Stimulated activated CD8-positive, alpha-beta memory T cell treated with anti-CD3 and anti-CD28 coated beads, Interleukin-12 subunit alpha, Interleukin-12 subunit beta, amount 100 ng/mL, for 1 hour (primary cell): ENCODE measurements at regions not wholly inside any gene's neighbourhood (a gene's known extent, or its start where the extent isn't known, plus 50 kb on each side); places are given as distances from the start of the nearest gene placed in this dataset.
A peak's percentile ranks its signal among the peaks of the same experiment; 100 is the strongest.

ENCODE experiments used
- DNase-seq: peaks from one replicate; pipeline ENCODE4 v3.0.0-alpha.2; 2020; ENCODE audit warnings: low read depth

DNA sequence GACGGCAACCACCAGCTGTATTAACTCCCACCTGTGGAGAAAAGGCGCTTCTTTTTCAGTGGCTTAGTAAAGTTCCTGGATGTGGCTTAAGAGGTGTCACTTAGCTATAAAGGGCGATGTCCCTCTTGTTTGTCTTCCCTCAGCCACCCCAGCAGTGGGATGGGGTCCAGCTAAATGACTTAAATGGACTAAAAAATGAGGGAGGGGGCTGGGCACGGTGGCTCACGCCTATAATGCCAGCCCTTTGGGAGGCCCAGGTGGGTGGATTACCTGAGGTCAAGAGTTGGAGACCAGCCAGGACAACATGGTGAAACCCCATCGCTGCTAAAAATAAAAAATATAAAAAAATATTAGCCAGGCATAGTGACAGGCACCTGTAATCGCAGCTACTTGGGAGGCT lies 667.5 kb upstream of the RBFOX1 start:
- DNase-seq: no peak

DNA sequence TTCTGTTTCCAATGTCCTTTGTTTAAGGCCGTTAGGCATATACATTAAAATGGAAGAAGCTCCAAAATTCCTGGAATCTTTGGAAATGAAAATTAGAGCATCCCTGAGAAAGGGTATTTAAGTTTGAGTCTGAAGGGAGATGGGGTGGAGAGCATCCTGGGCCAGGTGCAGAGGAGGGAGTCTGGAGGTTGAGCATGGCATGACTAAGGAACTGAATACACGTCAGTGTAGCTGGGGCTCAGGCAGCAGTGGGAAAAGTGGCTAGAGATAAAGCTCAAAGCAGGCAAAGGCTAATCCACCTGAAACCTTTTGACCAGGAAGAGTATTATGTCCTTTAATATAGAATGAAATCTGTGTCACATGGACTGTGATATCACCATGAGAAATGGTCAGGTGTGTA lies 669.0 kb upstream of the RBFOX1 start:
- DNase-seq: no peak

DNA sequence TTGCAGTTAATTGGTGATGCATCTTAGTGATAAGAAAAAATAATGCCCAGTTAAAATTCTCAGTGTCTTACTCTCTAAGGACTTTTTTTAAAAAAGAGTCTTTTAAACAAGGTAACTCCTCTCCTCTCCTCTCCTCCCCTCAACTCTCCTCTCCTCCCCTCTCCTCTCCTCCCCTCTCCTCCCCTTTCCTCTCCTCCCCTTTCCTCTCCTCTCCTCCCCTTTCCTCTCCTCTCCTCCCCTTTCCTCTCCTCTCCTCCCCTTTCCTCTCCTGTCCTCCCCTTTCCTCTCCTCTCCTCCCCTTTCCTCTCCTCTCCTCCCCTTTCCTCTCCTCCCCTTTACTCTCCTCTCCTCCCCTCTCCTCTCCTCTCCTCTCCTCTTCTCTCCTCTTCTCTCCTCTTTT lies 675.9 kb upstream of the RBFOX1 start:
- no peak for DNase-seq

DNA sequence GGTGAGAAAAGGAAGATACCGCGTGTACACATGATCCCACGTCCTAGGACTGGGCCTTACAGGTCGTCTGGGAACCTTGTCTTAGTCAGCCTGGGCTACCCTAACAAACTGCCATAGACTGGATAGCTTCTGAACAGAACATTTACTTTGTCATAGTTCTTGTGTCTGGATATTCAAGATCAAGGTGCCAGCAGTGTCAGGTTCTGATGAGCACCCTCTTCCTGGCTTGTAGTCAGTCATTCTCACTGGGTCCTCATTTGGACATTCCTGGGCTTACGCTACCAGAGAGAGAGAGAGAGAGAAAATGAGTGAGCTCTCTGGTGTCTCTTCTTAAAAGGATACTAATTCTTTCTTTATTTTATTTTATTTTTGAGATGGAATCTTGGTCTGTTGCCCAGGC lies 685.8 kb upstream of the RBFOX1 start:
- no peak for DNase-seq

GRCh38 chr16:6645768-6646568 lies 686.7 kb upstream of the RBFOX1 start:
- no peak for DNase-seq

DNA sequence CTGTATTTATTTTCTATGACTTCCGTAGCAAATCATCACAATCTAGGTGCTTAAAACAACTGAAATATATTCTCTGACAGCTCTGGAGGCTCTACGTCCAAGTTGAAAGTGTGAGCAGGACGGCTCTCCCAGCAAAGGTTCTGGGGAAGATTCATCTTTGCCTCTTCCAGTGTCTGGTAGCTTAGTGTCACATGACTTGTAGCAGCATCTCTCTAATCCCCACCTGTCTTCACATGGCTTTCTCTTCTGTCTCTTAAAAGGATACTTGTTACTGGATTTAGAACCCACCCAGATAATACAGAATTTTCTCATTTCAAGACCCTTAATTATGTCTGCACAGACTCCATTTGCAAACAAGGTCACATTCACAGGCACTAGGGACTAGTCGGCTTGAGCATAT lies 687.7 kb upstream of the RBFOX1 start:
- no peak for DNase-seq

DNA sequence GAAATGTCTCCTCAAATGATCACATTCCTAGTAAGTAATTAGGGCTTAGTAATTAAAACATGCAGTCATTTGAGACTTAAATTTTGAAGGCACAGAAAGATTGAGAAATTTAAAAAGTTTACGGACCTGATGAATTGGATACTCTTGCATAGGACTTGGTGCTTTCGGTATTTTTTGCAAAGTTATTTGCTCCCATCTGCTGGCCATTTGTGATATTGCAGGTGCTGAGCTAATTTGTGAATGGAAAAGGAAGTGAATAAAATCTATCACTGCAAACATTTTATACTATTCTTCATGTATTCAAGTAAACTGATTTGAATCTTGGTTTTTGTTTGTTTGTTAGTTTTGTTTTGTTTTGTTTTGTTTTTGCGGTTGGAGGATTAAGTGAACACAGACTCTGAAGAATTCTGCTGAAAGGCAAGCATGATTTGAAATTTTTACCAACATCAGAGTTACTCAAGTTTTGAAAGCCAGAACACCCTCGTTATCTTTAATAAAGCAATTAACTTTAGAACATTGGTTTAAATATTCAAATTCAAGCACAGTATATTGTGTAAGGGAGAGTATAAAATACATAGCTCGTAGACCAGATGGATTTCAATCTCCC lies 689.5 kb upstream of the RBFOX1 start:
- peak; percentile 20 for DNase-seq

- DNase-seq: no peak
These were observed 690.4 kb upstream of the RBFOX1 start for GRCh38 chr16:6642271-6642670.

DNA sequence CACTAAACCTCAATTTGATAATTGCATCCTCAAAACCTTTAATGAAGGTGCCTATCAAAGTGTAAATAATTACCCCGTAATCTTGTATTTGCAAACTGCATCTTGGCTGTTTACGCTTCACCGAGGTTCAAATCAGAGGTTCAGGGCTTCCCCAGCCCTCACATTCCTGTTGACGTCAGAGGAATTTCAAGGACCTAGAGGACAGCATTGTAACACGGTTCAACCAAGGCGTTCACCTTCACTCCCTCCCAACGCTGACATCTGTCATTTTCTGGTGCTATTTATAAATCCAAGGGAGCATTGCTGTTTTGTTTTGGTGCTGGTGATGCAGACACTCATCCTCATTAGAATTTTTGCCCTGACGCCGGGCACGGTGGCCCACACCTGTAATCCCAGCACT lies 691.6 kb upstream of the RBFOX1 start:
- no peak for DNase-seq

DNA sequence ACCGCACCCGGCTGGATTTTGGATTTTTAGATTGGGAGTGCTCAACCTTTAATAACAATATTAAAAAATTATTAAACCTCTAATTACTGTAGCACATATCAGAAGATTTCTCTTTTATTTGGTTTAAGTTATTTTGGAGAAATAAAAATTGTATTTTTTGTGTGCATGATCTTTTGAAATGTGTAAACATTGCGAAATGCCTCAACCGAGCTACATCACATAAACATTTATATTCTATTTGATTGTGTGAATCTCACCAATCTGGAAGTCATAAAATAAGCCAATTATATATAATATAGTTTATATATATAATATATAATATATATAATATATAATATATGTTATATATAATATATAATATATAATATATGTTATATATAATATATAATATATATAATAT lies 696.2 kb upstream of the RBFOX1 start:
- DNase-seq: no peak

DNA sequence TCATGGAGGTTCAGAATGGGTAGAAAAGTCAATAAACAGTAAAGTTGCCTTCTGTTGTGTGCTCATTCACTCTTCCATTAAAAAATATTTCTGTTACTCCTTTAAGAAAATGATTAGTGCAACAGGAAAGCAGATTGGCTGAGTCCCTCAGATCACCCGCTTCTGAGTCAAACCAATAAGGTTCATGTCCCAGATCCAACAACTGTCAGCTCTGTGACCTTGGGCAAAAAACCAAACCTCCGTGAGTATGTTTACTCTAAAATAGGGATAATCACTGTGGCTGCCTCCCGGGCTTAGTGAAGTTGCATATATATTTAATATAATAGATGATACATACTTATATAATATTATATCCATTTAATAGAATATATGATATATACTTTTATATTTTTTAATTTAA lies 698.5 kb upstream of the RBFOX1 start:
- no peak for DNase-seq

GRCh38 chr16:6633456-6633855 lies 699.2 kb upstream of the RBFOX1 start:
- no peak for DNase-seq

- no peak for DNase-seq
These were observed 703.5 kb upstream of the RBFOX1 start for GRCh38 chr16:6629110-6629509.

- DNase-seq: no peak
These were observed 707.0 kb upstream of the RBFOX1 start for GRCh38 chr16:6625606-6626005.

DNA sequence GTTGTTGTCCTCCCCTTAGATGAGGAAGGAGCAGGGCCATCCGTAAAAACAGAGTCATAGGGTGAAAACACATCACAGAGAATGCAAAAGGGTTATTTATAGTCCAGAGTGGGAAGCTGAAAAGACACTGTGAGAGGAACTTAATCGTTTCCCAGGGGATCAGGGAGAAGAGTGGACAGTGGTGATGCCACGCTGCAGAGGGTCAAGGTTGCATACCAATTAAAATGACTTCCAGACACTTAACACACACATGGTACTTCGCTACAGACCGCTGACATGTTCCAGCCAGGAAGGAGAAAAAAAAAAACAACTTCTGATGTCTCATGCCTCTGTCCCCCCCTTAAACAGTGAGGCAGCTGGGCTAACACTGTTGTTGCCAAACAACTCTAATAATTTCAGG lies 713.8 kb upstream of the RBFOX1 start:
- DNase-seq: no peak

- DNase-seq: no peak
These were observed 715.9 kb upstream of the RBFOX1 start for GRCh38 chr16:6616746-6617145.

- DNase-seq: no peak
These were observed 717.0 kb upstream of the RBFOX1 start for GRCh38 chr16:6615636-6616035.

GRCh38 chr16:6611535-6611934 lies 721.1 kb upstream of the RBFOX1 start:
- DNase-seq: no peak

- no peak for DNase-seq
These were observed 727.2 kb upstream of the RBFOX1 start for GRCh38 chr16:6605490-6605889.

DNA sequence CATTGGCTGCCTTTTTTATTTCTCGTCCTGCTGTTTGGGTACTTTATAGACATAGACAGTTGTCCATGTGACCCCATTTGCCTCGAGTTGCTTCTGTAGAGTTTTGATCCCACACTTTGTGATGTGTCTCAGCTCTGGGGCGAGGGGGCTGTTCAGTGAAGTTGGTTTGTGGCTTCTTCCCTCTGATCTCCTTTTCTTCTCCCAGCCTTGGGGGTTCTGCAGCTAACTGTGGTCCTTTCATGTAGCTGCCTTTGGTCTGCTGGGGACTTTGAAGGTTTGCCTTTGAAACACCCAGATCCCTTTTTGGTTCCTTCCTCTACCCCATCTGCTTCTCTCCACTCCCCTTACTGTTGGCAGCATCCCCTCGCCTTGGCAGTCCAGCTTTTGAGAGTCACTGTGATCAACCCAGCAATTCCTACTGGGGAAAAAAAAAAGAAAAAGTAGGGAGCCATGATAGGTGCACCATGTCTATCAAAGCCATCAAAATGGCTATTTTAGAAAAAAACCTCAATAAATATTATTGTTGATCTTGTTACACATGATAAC lies 728.8 kb upstream of the RBFOX1 start:
- no peak for DNase-seq

DNA sequence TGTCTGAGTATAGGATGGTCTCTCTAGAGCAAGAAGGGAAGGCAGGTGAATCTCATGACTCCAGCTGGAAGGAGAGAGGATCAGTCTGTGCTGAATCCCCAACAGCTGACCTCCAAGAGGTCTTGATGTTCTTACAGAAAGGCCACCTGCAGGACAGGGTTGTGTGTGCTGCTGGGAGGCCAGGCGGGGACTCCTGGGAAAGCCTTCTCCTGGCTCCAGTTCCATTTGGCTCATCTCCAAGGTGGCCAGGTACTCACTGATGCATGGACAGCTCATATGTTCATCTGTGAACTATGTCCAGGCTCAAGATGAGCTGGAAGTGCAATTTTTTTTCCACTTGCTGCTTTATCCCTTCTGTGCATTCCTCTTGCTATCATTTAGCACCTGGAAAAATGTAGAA lies 730.2 kb upstream of the RBFOX1 start:
- DNase-seq: no peak

DNA sequence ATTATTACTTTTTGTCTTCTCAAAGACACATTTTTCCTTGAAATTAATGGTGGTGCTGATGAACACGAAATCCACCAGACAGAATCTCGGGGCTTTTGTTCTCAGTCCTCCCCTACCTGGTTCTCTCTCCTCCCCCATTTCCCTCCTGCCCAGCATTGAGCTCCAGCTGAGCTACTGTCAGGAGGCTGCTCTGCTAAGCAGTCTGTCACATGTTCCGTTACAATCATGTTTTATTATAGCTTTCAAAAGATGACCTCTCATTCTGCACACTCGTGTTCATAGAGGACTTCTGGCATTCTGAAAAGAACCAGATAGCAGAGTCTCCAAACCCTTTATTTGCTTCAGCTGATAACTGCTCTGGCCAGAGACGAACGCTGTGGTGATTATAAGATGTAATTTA lies 732.5 kb upstream of the RBFOX1 start:
- DNase-seq: no peak

- no peak for DNase-seq
These were observed 738.8 kb upstream of the RBFOX1 start for GRCh38 chr16:6593799-6594198.

DNA sequence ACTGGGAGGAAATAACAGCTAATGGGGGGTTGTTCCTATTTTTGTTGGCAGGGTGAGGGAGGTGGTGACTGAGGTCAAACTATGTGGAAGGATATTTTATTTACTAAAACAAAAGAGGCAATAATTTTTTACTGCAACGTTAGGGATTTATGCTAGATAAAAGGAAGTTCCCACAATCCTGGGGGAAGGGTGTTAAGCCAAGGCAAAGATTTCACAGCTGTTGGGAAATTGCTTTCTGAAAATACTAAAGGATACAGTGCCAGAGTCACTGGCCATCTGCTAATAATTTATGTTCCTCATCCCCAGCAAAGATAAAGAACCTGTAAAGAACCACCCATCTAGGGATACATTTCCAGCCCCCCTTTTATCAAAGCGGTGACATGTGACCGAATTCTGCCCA lies 756.0 kb upstream of the RBFOX1 start:
- DNase-seq: no peak
